Neural cell (in vitro differentiated cells): ENCODE measurements at regions not wholly inside any gene's neighbourhood (a gene's known extent, or its start where the extent isn't known, plus 50 kb on each side); places are given as distances from the start of the nearest gene placed in this dataset.

Source experiments
- CTCF ChIP-seq: fragments of 450-650 bp; IDR thresholded peaks from 2 replicates; pipeline ENCODE4 v1.5.1; 2014; ENCODE audit warnings: antibody characterized with exemption, mild to moderate bottlenecking, moderate library complexity; ENCODE audit not compliant: poor library complexity, severe bottlenecking
- EZH2 ChIP-seq: fragments of 200-600, 300-800 bp; shearing (Covaris generic), sonication (generic); IDR thresholded peaks from 2 replicates; pipeline ENCODE4 v1.6.1; 2014; ENCODE audit warnings: antibody characterized with exemption, low read length, borderline replicate concordance, mild to moderate bottlenecking; ENCODE audit not compliant: insufficient read depth, poor library complexity, severe bottlenecking
- MXI1 ChIP-seq: fragments of 450-650 bp; conservative IDR thresholded peaks from 2 replicates; pipeline ENCODE4 v1.6.1; 2014; ENCODE audit warnings: antibody characterized with exemption, mild to moderate bottlenecking; ENCODE audit not compliant: poor library complexity, severe bottlenecking
- POLR2AphosphoS5 ChIP-seq: IDR thresholded peaks from 2 replicates; pipeline ENCODE4 v1.6.1; 2012
- RAD21 ChIP-seq: fragments of 450-650 bp; conservative IDR thresholded peaks from 2 replicates; pipeline ENCODE4 v1.6.1; 2014; ENCODE audit warnings: antibody characterized with exemption, mild to moderate bottlenecking, moderate library complexity
- REST ChIP-seq: IDR thresholded peaks from 2 replicates; pipeline ENCODE4 v1.6.1; 2012; ENCODE audit warnings: borderline replicate concordance
- TAF1 ChIP-seq: IDR thresholded peaks from 2 replicates; pipeline ENCODE4 v1.6.1; 2012; ENCODE audit warnings: low read depth

GRCh38 chr11:30684772-30685171 lies 98.6 kb upstream of the MPPED2 start:
- TF ChIP-seq CTCF (no peak), TAF1 (no peak), MXI1 (no peak), EZH2 (no peak), REST (no peak), RAD21 (no peak), POLR2AphosphoS5 (no peak)
